Endothelial cell of umbilical vein (primary cell): ENCODE measurements at regions not wholly inside any gene's neighbourhood (a gene's known extent, or its start where the extent isn't known, plus 50 kb on each side); places are given as distances from the start of the nearest gene placed in this dataset.
"Not testable (repeated sequence)": the region's sequence is repeated elsewhere in the genome, so short reads cannot be mapped to it uniquely, and the experiment has no call there.

Experiments
- BruUV-seq: library from RNA; stranded (reverse); fragments of 400-500 nt; replicated peaks from 2 replicates; lab custom pipeline; 2021; lab: Mats Ljungman, UMichigan
- CTCF ChIA-PET: fragments of 300-600, 350-600 bp; sonication (Branson Sonifier 250); formaldehyde crosslinking; loops from one replicate; lab custom pipeline; 2021; ENCODE audit warnings: antibody characterized with exemption, inconsistent platforms; lab: Charles Lee
- POLR2A ChIA-PET: fragments of 300-600, 350-600 bp; sonication (Branson Sonifier 250); formaldehyde crosslinking; loops from one replicate; lab custom pipeline; 2021; ENCODE audit warnings: antibody characterized with exemption, inconsistent platforms; lab: Charles Lee
- DNase-seq: peaks from one replicate; pipeline ENCODE4 v3.0.0-alpha.2; 2011; ENCODE audit warnings: low read depth, low spot score
- FAIRE-seq: peaks from 2 replicates; lab custom pipeline; 2011; peaks lifted over from hg19 to GRCh38; lab: Jason Lieb, UNC
- H2AFZ ChIP-seq: 2 replicates; pipeline ENCODE4 v1.6.0; 2012; ENCODE audit warnings: low read depth, low read length, control low read depth, inconsistent platforms
- H3K27ac ChIP-seq: 2 replicates; pipeline ENCODE4 v1.5.1; 2011; ENCODE audit warnings: low read depth, mild to moderate bottlenecking, control low read depth, low read length, moderate library complexity; ENCODE audit not compliant: insufficient read depth
- H3K27me3 ChIP-seq, 2 experiments: 2 replicates each; pipeline versions ENCODE4 v1.6.0 to v1.6.1; 2011; ENCODE audit warnings: low read length in 2 of 2, mixed read lengths in 1 of 2; ENCODE audit not compliant: control insufficient read depth in 2 of 2, insufficient read depth in 2 of 2
- H3K36me3 ChIP-seq, 2 experiments: 2 replicates in 1 of 2; 3 replicates in 1 of 2; pipeline ENCODE4 v1.5.1; 2011; ENCODE audit warnings: low read length in 2 of 2, mild to moderate bottlenecking in 1 of 2, moderate library complexity in 1 of 2; ENCODE audit not compliant: control insufficient read depth in 2 of 2, insufficient read depth in 2 of 2; ENCODE audit errors: extremely low read depth in 1 of 2
- H3K4me1 ChIP-seq: 3 replicates; pipeline ENCODE4 v1.5.1; 2011; ENCODE audit warnings: mild to moderate bottlenecking, low read length; ENCODE audit not compliant: control insufficient read depth, insufficient read depth; ENCODE audit errors: extremely low read depth
- H3K4me2 ChIP-seq: 2 replicates; pipeline ENCODE4 v1.6.1; 2011; ENCODE audit warnings: low read length, control low read depth, mixed read lengths; ENCODE audit not compliant: insufficient read depth
- H3K4me3 ChIP-seq, 3 experiments: fragments of 200-600 bp in 1 of 3; sonication (generic), shearing (Covaris generic) in 1 of 3; replicated peaks in 1 of 3; 2 replicates each; pipeline ENCODE4 v1.5.1; 2011 to 2016; ENCODE audit warnings: control low read depth in 3 of 3, low read length in 3 of 3, mild to moderate bottlenecking in 2 of 3, inconsistent platforms in 1 of 3, low read depth in 1 of 3, moderate library complexity in 1 of 3; ENCODE audit not compliant: insufficient read depth in 1 of 3
- H3K79me2 ChIP-seq: 2 replicates; pipeline ENCODE4 v1.6.0; 2012; ENCODE audit warnings: low read length, inconsistent platforms; ENCODE audit not compliant: control insufficient read depth, insufficient read depth
- H3K9ac ChIP-seq: replicated peaks from 2 replicates; pipeline ENCODE3; 2011; ENCODE audit warnings: low read length, control low read depth; ENCODE audit not compliant: insufficient read depth; ENCODE audit errors: extremely low read depth
- H3K9me1 ChIP-seq: replicated peaks from 3 replicates; pipeline ENCODE4 v1.6.0; 2011; ENCODE audit warnings: mild to moderate bottlenecking, low read length; ENCODE audit not compliant: control insufficient read depth, insufficient read depth; ENCODE audit errors: extremely low read depth
- H3K9me3 ChIP-seq: replicated peaks from 2 replicates; pipeline ENCODE4 v1.5.1; 2012; ENCODE audit warnings: low read length, inconsistent platforms; ENCODE audit not compliant: control insufficient read depth, insufficient read depth
- H4K20me1 ChIP-seq: replicated peaks from 2 replicates; pipeline ENCODE3; 2011; ENCODE audit warnings: mild to moderate bottlenecking, low read length; ENCODE audit not compliant: control insufficient read depth, insufficient read depth; ENCODE audit errors: extremely low read depth
- EZH2 ChIP-seq: IDR thresholded peaks from 2 replicates; pipeline ENCODE4 v1.6.1; 2012; ENCODE audit warnings: borderline replicate concordance, low read depth, mild to moderate bottlenecking, moderate library complexity, low read length, inconsistent platforms; ENCODE audit not compliant: severe bottlenecking
- FOS ChIP-seq: IDR thresholded peaks from 2 replicates; pipeline ENCODE4 v1.6.1; 2011; ENCODE audit warnings: mild to moderate bottlenecking, low read length, moderate library complexity, borderline replicate concordance; ENCODE audit not compliant: insufficient read depth
- GATA2 ChIP-seq: IDR thresholded peaks from 2 replicates; pipeline ENCODE4 v1.7.0; 2011; ENCODE audit warnings: low read depth, mild to moderate bottlenecking, moderate library complexity, mixed read lengths, low read length; ENCODE audit not compliant: insufficient read length, insufficient read depth
- JUN ChIP-seq: IDR thresholded peaks from 2 replicates; pipeline ENCODE4 v1.6.1; 2011; ENCODE audit warnings: borderline replicate concordance, low read depth; ENCODE audit not compliant: insufficient read length, insufficient read depth
- MYC ChIP-seq: IDR thresholded peaks from one replicate; pipeline ENCODE4 v1.6.1; 2011; ENCODE audit warnings: mild to moderate bottlenecking, low read depth, low read length
- POLR2A ChIP-seq: IDR thresholded peaks from 2 replicates; pipeline ENCODE4 v1.6.1; 2012; ENCODE audit warnings: low read depth, mild to moderate bottlenecking, control low read depth, low read length
- POLR2AphosphoS5 ChIP-seq: IDR thresholded peaks from 2 replicates; pipeline ENCODE4 v1.6.1; 2012; ENCODE audit warnings: low read depth, mild to moderate bottlenecking, control low read depth, low read length, moderate library complexity; ENCODE audit not compliant: insufficient read depth
- dilution Hi-C: fragments of 300-500 bp; cut with MboI; formaldehyde crosslinking; loops from one replicate; pipeline ENCODE4 v1.15.0; 2019; ENCODE audit warnings: low sequenced_read_pairs; ENCODE audit not compliant: extremely low pct_ligation_motif_present
- intact Hi-C: fragments of 100-400 bp; cut with micrococcal nuclease; formaldehyde crosslinking; loops from one replicate; pipeline ENCODE4 v1.10.0; 2022
- TF ChIP-seq, protein P1 (sequence below): IDR thresholded peaks from 2 replicates; pipeline ENCODE4 v1.6.1; 2011; ENCODE audit not compliant: insufficient read depth, insufficient read length
- TF ChIP-seq, protein P2 (sequence below), 2 donors: IDR thresholded peaks; 1 replicate in 1 of 2; 2 replicates in 1 of 2; pipeline ENCODE4 v1.5.1; 2011; ENCODE audit warnings: low read length in 2 of 2, mild to moderate bottlenecking in 2 of 2, moderate library complexity in 2 of 2, control low read depth in 1 of 2, inconsistent platforms in 1 of 2, low read depth in 1 of 2; ENCODE audit not compliant: insufficient read depth in 1 of 2; ENCODE audit errors: extremely low read depth in 1 of 2

- dilution Hi-C loops (no loop called here), intact Hi-C loops (no loop called here)
- H3K9me1 ChIP-seq = no peaks in the 10 kb centered on the region
- POLR2A ChIA-PET = no interaction called here
- H3K9me3 ChIP-seq = no peaks in the 10 kb centered on the region
- H3K36me3 ChIP-seq = no peaks in the 10 kb centered on the region
- no peaks in the 10 kb centered on the region for H4K20me1 ChIP-seq
- H3K9ac ChIP-seq = no peak overlapping the region
- no peak for FAIRE-seq
- H3K27ac ChIP-seq = no peak overlapping the region
- H3K79me2 ChIP-seq = no peaks in the 10 kb centered on the region
- H2AFZ ChIP-seq = no peak overlapping the region
- DNase-seq = no peak
- H3K4me3 ChIP-seq = no peak overlapping the region
- H3K27me3 ChIP-seq = no peaks in the 10 kb centered on the region
- TF ChIP-seq EZH2 (no peak), GATA2 (no peak), FOS (no peak), MYC (no peak), JUN (no peak), POLR2AphosphoS5 (no peak), POLR2A (no peak)
- TF ChIP-seq, protein P1, sequence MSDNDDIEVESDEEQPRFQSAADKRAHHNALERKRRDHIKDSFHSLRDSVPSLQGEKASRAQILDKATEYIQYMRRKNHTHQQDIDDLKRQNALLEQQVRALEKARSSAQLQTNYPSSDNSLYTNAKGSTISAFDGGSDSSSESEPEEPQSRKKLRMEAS = no peak
- TF ChIP-seq, protein P2, sequence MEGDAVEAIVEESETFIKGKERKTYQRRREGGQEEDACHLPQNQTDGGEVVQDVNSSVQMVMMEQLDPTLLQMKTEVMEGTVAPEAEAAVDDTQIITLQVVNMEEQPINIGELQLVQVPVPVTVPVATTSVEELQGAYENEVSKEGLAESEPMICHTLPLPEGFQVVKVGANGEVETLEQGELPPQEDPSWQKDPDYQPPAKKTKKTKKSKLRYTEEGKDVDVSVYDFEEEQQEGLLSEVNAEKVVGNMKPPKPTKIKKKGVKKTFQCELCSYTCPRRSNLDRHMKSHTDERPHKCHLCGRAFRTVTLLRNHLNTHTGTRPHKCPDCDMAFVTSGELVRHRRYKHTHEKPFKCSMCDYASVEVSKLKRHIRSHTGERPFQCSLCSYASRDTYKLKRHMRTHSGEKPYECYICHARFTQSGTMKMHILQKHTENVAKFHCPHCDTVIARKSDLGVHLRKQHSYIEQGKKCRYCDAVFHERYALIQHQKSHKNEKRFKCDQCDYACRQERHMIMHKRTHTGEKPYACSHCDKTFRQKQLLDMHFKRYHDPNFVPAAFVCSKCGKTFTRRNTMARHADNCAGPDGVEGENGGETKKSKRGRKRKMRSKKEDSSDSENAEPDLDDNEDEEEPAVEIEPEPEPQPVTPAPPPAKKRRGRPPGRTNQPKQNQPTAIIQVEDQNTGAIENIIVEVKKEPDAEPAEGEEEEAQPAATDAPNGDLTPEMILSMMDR (IDR thresholded peaks at IDR 0.05; ENCODE audit: extremely low read depth in 1 of 2, insufficient read depth in 1 of 2, low read depth in 1 of 2, low read length in 2 of 2) = no peak
- no peaks in the 10 kb centered on the region for H3K4me1 ChIP-seq
- no TSS peak for BruUV-seq
- CTCF ChIA-PET = no interaction called here
- no peak overlapping the region for H3K4me2 ChIP-seq
These were observed 129.7 kb downstream of the IGLL1 start for GRCh38 chr22:23450434-23450795.

DNA sequence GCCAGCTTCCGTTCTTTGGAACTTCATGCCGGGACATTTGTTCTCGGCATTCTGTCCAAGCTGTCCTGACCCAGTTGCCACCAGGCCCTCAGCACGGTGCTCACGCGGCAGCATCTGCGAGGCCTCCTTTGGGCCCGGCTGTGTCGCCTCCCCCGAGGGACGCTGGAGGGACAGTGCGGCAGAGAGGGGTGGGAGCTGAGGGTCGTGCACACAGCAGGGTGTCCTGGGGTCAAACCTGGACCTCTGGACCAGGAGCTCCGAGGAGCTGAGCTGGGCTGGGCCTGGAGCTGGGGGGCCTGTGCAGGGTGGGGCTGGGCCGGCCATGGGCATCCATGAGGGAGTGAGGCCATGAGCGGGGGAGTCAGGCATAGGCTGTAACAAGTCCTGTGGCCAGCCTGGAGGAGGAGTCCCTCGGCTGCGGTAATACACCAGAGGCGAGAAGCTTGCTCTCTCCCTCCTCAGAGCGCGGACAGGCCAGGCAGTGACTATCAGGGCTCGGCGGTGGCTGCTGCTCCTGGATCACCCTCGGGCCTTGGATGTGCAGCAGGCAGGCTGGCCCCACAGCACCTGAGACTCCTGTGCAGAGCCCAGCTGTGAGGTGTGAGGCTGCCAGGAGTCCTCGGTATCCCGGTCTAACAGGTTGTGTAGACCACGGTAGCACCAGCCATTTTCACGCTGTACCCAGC lies 130.2 kb downstream of the IGLL1 start:
- H3K4me1 ChIP-seq, CTCF ChIA-PET, H2AFZ ChIP-seq, H3K27me3 ChIP-seq, intact Hi-C loops, H3K4me3 ChIP-seq, DNase-seq, H3K36me3 ChIP-seq, H3K9ac ChIP-seq, H4K20me1 ChIP-seq, H3K4me2 ChIP-seq, dilution Hi-C loops, H3K9me1 ChIP-seq, H3K27ac ChIP-seq, FAIRE-seq, H3K79me2 ChIP-seq, BruUV-seq, POLR2A ChIA-PET, H3K9me3 ChIP-seq: not testable (repeated sequence)
